Activated CD4-positive, alpha-beta T cell treated with anti-CD3 and anti-CD28 coated beads for 1 hour (primary cell): ENCODE measurements at regions not wholly inside any gene's neighbourhood (a gene's known extent, or its start where the extent isn't known, plus 50 kb on each side); places are given as distances from the start of the nearest gene placed in this dataset.
"Not testable (repeated sequence)": the region's sequence is repeated elsewhere in the genome, so short reads cannot be mapped to it uniquely, and the experiment has no call there.

ENCODE experiments used
- DNase-seq: peaks from one replicate; pipeline ENCODE4 v3.0.0-alpha.2; 2020

GRCh38 chr17:45586651-45586934 is 96.1 kb upstream of the PLEKHM1 start:
- DNase-seq: not testable (repeated sequence)

DNA sequence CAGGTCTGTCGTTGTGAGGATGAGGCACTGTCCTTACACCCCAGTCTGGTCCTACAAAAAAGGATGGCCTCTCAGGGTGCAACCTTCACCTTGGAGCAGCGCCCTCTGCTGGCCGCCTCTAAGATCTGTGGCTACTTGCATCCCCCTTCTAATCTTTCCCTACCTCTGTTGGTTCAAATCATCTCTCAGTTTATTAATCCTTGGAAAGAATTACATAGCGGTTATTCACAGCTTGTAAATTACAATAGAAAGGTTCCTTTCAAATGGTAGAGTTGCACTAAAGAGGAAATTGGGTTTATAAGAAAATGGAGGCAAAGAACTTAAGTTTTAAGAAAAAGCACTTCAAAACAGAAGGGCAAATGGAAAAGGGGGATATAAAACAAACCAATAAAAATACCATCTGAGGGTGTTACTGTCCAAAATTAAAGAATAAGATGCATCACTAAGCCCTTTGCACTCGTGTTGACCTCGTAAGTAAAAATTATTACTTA is 102.0 kb upstream of the PLEKHM1 start:
- peak; percentile 72 for DNase-seq

- DNase-seq: not testable (repeated sequence)
Measured at GRCh38 chr17:45596347-45596746, 105.8 kb upstream of the PLEKHM1 start.

DNA sequence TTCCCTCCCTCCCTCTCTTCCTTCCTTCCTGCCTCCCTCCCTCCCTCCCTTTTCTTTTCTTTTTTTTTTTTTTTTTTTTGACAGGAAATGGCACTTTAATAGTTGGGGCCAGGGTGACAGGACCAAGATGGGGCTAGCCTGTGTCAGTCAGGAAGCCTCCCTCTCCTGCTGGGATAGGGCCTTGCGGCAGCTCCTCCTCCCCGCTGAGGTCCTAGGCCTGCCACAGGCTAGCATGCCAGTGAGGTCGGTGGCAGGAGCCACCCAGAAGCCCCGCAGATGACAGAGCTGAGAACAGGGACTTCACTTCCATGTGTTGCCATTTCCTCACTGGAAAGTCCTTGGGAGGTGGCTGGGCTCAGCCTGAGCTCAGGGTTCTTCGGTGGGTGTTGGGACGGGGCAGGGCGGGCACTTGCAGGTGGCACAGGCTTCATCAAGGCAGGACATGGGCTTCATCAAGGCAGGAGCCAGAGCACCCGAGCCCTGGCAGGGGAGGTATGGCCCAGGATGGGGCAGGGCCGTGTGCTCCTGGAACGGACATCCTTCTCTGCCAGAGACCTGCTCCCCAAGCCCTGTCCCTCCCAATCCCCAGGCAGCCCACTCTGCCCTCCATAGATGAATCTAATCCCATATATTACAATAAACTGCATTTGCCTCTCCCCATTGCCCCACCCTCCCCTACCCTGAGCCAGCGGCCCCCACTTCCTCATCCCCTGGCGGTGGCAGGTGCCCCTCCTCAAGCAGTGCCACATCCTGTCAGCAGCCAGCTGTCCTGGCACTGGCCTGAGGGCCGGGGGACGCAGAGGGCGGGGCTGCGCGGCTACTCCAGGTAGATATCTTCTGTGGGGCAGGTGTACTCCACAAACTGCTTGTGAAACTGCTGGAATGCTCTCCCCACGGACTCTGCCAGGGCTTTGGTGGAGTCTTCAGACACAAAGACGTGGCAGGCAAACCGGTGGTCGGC is 109.8 kb upstream of the PLEKHM1 start:
- DNase-seq: not testable (repeated sequence)

GRCh38 chr17:45601013-45601412 is 110.5 kb upstream of the PLEKHM1 start:
- DNase-seq: not testable (repeated sequence)

- DNase-seq: not testable (repeated sequence)
Measured at GRCh38 chr17:45601605-45602539, 111.4 kb upstream of the PLEKHM1 start.

GRCh38 chr17:45605751-45606150 is 115.2 kb upstream of the PLEKHM1 start:
- DNase-seq: not testable (repeated sequence)

DNA sequence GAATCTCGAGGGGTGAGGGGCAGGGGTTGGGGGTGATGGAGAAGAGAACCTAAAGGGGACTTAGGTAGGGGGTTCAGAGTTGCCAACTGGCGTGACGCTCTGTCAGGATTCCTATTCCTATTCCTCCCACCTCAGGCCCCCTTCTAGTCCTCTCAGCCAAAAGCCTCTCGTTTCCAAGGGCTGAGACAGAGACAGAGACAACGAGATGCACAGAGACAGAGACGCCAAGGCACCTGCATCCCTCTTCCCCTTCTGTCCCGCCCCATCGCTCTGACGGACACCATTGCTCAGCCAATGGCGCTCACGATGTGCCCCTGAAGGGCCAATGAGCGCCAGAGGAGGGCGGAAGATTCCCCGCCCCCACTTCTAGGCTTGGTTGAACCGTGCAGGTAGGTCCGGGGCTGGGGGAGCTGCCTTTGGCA is 129.5 kb upstream of the PLEKHM1 start:
- peak; percentile 79 for DNase-seq

- not testable (repeated sequence) for DNase-seq
Measured at GRCh38 chr17:45620468-45620867, 129.9 kb upstream of the PLEKHM1 start.

GRCh38 chr17:45621087-45621486 is 130.6 kb upstream of the PLEKHM1 start:
- not testable (repeated sequence) for DNase-seq

DNA sequence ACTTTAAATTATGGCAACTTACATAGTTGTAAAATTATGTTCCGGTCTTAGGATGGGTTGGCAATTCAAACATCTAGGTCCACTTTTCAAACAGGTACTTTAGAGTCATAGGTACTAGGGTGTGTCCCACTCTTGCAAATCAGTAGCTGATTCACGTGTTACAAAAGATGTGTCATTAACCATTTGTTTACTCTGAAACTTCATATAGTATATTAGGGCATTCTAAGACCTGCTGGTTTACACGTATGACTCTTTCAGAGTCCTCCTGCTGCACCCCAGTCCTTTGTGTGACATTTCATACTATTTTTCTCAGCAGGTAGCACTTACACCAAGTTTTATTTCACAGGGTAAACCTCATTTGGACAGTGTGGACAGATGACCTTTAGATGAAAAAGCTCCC is 131.8 kb upstream of the PLEKHM1 start:
- not testable (repeated sequence) for DNase-seq

- no peak for DNase-seq
Measured at GRCh38 chr17:45628019-45628418, 137.5 kb upstream of the PLEKHM1 start.

- no peak for DNase-seq
Measured at GRCh38 chr17:45631941-45632340, 141.4 kb upstream of the PLEKHM1 start.

DNA sequence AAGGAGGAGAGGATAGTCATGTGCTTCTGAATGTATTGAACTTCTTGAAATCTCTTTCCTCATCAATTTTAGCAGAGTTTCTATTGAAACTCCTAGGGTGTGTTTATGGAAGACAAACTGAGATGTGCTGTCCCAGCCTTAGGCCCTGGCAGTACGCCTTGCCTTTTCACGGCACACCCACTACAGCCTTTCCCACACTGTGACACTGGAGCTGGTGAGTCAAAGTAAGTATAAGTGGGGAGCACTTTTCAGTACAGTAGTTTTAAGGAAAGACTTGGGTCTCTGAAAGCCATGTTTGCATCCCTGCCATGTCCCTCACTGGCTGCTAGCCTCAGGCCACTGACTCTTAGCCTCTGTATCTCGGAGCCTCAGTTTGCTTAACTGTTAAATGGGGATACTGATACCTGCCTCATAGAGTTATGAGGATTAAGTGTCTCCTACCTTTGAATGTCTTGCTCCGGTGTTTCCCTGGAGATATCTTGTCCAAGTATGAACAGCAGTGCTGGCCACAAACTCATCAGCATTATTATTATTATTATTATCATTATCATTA is 144.7 kb upstream of the CRHR1 start:
- no peak for DNase-seq

- DNase-seq: peak; percentile 62
Measured at GRCh38 chr17:45640141-45640850, 143.8 kb upstream of the CRHR1 start.

DNA sequence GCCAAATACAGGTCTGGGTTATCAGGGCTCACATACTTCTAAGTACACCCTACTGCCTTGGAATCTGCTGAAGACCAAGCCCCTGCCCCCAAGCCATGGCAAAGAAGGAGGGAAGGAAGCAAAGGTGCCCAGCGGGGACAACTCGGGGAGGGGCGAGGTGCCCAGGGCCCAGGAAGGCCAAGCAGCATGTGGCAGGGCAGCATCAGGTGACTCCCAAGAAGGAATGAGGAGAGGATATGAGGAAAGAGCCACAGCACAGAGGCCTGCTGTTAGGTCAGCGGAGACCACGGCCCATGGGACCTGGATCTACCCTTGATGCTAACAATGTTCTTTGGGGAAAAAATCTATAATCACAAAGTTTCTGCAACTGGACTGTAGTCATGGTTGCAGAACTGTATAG is 142.6 kb upstream of the CRHR1 start:
- DNase-seq: no peak

- DNase-seq: no peak
Measured at GRCh38 chr17:45643591-45643990, 140.5 kb upstream of the CRHR1 start.

GRCh38 chr17:45644637-45645036 is 139.5 kb upstream of the CRHR1 start:
- not testable (repeated sequence) for DNase-seq

DNA sequence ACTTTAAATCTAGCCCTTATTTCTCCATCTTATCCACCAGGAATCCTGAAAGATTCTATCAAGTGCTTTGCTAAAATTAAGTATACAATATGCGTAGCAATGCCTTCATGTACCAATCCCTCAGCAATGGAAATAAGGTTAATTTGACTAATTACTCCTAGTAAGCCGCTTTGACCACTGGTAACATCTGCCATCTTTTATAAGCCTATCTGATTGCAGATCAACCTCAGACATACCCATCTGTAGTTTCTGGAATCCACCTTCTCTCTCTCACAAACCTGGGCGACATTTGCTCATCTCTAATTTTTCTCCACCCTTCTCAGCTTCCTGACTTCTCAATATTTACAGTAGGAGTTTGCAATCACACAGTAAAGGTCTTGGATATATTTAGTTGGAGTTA is 138.8 kb upstream of the CRHR1 start:
- no peak for DNase-seq

DNA sequence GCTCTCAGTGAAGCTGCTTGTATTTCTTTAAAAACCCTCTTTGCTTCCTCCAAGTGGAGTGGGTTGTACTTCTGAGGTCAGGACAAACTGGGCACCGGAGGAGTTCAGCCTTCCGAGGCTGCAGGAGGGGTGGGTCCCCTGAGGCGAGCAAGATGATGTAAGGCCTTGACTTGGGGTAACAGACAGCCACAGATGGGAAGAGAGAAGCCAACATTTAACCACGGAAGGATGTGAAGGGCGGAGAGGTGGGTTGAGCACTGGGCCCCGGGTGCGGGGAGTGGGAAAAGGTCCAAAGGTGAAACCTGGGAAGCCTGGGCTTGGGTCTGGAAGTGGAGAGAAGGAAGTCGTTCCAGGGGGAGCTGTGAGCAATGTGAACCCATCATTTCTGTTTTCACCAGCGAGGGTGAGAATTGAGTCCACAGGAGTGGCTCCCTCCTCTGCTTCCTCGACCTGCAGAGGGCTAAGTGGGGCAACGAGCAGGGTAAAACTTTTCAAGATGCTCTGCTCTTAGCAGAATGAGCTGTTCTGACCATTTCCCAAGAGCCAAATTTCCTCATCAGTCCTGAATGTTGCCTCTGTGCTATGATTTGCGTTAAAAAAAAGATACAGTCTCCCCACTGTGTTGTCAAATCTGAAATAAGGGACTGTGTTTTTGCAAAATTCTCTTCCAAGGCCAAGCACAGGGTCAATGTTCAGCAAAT is 137.7 kb upstream of the CRHR1 start:
- no peak for DNase-seq

GRCh38 chr17:45648642-45649041 is 135.5 kb upstream of the CRHR1 start:
- no peak for DNase-seq

GRCh38 chr17:45649796-45650195 is 134.3 kb upstream of the CRHR1 start:
- no peak for DNase-seq
